Stimulated activated CD8-positive, alpha-beta memory T cell treated with anti-CD3 and anti-CD28 coated beads, Interleukin-15, amount 100 ng/mL, for 48 hours (primary cell): ENCODE measurements at regions not wholly inside any gene's neighbourhood (a gene's known extent, or its start where the extent isn't known, plus 50 kb on each side); places are given as distances from the start of the nearest gene placed in this dataset.
"Not testable (repeated sequence)": the region's sequence is repeated elsewhere in the genome, so short reads cannot be mapped to it uniquely, and the experiment has no call there.

Experiments used
- DNase-seq, 2 donors: peaks; one replicate each; pipeline ENCODE4 v3.0.0-alpha.2; 2020; ENCODE audit warnings: low read depth in 2 of 2

- not testable (repeated sequence) for DNase-seq
These were observed 144.3 kb downstream of the CCDC74A start for GRCh38 chr2:131671841-131672470.

DNA sequence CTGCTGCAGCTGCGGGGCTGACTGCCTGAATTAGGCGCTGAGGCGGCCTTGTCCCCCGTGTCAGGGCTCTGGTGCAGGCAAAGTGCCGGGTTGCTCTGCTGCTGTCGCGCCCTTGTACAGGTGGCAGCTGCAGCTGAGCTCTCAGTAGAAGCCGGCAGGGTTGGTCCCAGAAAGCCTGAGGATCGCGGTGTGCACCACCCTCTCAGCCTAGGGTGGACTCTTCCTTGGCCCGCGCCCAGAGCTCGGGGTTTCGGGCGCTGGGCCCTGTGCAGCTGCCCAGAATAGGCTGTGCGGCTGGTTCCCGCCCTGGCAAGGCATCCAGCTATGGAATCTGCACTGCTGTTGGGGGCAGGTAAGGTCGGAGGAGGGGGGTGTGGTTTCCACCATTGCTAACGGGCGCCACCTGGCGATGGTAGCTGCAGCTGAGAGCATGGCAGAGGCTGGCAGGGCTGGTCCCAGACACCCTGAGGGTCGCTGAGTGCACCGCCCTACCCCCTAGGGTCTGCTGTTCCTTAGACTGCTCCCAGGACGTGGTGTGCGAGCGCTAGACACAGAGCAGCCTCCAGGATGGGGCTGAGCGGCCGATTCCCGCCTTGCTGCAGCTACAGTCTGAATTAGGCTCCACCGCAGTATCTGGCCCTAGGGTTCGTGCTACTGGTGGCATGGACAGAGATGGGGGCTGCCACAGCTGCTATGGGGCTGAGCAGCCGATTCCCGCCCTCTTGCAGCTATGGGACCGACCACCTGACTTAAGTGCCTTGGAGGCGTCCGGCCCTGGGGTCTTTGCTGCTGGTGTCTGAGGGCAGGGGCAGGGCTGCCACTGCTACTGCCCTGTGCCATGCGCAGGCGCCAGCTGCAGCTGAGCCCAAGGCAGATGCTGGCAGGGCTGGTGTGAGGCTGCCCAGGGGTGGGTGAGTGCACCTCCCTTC is 145.0 kb downstream of the CCDC74A start:
- peak; percentile 7 to 41 for DNase-seq

- DNase-seq: peak; percentile 52 to 60
These were observed 145.9 kb downstream of the CCDC74A start for GRCh38 chr2:131673400-131674173.

DNA sequence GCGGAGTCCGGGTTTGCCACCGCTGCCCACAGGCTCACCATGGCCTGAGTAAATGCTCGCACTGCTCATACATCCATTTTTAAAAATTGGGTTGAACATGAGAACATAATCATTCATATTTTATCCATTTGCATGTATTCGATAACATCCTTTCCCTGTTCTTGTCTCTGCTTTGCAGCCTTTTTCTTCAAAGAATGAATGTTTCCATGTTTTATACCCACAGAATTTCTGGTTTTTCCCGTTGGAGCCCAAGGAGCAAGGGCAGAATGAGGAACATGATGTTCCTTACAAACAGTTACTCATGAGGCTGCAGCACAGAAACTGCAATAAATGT is 146.5 kb downstream of the CCDC74A start:
- DNase-seq: no peak

DNA sequence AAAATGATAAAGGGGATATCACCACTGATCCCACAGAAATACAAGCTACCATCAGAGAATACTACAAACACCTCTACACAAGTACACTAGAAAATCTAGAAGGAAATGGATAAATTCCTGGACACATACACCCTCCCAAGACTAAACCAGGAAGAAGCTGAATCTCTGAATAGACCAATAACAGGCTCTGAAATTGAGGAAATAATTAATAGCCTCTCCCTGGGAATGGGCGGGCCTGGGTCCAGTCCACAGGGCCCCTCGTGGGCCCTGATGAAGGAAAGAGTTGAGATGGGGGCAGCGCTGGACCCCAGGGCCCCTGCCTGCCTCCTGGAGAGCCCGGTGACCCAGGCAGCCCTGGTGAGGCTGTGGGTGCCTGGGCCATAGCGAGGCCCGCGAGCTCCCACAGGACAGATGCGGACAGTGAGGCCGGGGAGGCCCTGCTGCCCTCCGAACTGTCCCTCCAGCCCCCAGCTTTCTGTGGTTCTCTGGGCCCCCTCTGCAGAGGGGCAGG is 154.0 kb downstream of the CCDC74A start:
- not testable (repeated sequence) for DNase-seq

DNA sequence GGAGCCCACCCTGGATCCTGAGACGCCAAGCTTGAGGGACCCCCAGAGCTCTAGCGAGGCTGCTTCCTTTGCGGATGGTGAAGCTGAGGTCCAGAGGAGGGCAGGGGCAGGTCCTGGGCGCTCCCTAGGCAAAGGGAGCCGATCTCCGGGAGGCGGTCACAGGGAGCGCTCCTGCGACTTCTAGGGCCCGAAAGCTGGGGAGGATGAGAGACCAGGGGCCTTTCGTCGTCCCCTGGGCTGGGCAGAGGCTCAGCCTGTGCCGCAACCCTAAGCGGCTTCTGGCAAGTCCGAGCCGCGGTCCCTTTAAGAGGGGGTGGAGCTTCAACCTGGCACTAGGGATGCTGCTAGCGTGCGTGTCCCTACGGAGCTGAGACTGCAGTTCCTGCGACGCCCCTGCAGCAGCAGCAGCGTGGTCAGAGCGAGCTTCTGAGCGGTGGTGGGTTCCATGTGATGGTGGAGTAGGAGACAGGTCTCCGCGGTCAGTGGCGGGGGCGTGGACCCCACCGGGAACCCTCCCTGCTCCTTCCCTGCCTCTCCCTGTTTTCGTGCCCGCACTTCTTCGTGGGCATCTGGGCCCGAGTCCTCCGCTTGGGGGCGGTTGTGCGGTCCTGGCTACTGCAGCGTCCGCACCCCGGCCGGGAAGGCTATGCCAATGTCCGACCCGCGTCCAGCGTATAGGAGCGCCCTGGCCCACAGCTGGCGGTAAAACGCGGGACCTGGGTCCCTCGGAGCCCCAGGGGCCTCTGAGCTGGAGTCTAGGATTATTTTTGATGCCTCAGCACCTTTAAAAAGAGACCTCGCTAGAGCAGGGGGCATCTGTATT is 154.6 kb downstream of the CCDC74A start:
- peak; percentile 66 to 72 for DNase-seq

GRCh38 chr2:131682945-131683330 is 155.2 kb downstream of the CCDC74A start:
- peak in 1 of 2 donors; percentile 9 for DNase-seq

DNA sequence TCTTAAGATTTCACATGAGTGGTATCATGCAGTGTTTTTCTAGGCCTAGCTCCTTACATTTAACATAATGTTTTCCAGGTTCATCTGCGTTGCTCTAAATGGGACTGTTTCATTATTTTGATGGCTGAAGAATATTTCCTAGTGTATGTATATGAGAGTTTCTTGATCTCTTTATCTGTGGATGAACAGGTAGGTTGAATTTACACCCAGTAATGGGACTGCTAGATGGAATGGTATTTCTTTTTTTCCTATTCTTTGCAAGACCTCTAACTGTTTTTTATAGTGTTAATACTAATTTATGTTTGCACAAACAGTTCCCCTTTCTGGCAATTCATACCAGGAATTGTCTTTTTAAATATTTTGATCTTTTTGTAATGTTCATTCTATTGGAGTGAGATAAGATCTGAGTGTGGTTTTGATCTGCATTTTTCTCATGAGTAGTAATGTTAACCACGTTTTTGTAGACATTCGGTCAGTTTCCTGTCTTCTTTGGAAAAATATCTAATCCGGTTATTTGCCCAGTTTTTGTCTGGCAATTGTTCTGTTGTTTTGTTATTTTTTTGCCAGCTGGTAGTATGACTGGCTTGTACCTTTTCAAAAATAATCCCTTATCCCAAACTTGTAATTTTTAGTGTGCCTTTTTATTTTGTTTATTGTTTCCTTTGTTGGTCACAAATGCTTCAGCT is 157.1 kb downstream of the CCDC74A start:
- DNase-seq: not testable (repeated sequence)

- not testable (repeated sequence) for DNase-seq
These were observed 158.6 kb downstream of the CCDC74A start for GRCh38 chr2:131686164-131686893.

DNA sequence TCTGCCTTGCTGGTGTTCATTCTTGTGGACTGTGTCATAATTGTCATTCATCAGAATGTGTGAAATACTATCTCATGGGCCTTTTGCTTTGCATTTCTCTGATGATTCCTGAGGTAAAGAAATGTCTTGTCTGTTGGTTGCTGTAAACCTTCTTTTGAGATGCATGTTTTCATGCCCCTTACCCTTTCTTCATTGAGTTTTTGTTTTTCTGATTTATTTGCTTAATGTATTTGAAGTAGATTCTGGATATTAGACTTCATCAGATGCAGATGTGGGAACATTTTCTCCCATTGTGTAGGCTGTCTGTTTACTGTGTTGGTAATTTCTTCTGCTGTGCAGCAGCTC is 159.2 kb downstream of the CCDC74A start:
- DNase-seq: not testable (repeated sequence)

- DNase-seq: not testable (repeated sequence)
These were observed 161.4 kb downstream of the CCDC74A start for GRCh38 chr2:131689066-131689465.

- not testable (repeated sequence) for DNase-seq
These were observed 183.6 kb downstream of the CCDC74A start for GRCh38 chr2:131711268-131711667.

- not testable (repeated sequence) for DNase-seq
These were observed 190.2 kb downstream of the CCDC74A start for GRCh38 chr2:131717907-131718306.

- DNase-seq: not testable (repeated sequence)
These were observed 193.5 kb downstream of the CCDC74A start for GRCh38 chr2:131721163-131721562.

- DNase-seq: not testable (repeated sequence)
These were observed 194.6 kb downstream of the CCDC74A start for GRCh38 chr2:131722256-131722655.

GRCh38 chr2:131724019-131724418 is 196.3 kb downstream of the CCDC74A start:
- no peak for DNase-seq

DNA sequence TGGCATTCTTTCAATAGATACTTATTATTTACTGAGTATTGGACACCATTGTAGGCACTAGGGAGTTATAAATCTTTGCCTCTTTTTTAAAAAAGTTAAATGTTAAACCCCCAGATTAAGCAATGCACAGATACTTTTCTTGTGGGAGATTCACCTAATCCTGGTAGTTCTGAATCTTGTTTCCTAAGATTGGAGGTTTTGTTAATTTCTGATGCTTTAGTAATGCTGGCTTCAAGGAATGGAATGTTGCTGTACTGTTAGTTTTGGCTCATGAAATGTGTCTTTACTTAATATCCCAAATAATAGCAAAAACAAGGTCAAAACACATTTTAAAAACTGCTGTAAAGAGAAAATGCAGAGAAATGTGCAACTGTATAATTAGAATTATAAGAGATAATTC is 200.8 kb downstream of the CCDC74A start:
- not testable (repeated sequence) for DNase-seq

DNA sequence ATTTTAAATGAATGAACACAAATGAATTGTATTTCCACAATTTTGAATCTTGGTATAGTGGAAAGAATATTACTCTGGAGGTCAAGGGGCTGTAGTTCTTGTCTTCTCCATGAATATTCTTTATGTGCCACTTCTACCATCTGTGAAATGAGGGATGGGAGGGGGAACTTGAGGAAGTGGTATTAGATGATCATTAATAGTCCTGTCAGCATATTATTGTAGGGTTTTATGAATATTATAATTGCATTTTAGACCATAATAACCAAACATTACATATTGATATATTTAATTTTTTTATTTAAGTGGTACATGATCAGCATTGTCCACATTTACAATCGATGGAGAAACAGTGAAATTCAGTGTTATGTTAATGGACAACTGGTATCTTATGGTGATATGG is 205.8 kb downstream of the CCDC74A start:
- DNase-seq: not testable (repeated sequence)

- DNase-seq: not testable (repeated sequence)
These were observed 208.7 kb downstream of the CCDC74A start for GRCh38 chr2:131736406-131736805.

- not testable (repeated sequence) for DNase-seq
These were observed 210.8 kb downstream of the CCDC74A start for GRCh38 chr2:131738533-131738932.
